ENCODE measurements at regions not wholly inside any gene's neighbourhood (a gene's known extent, or its start where the extent isn't known, plus 50 kb on each side); places are given as distances from the start of the nearest gene placed in this dataset.

- Histone ChIP-seq H2BK12ac (ENCODE audit: insufficient read length, low read depth, low read length) (no peak overlapping the region), H2BK20ac (ENCODE audit: low read depth, low read length, poor library complexity, severe bottlenecking) (no peak overlapping the region), H4K8ac (replicated peaks; ENCODE audit: insufficient read length, low read depth, low read length) (no peak overlapping the region), H3K79me1 (ENCODE audit: insufficient read depth, low read depth, low read length, poor library complexity, severe bottlenecking) (no peaks in the 10 kb centered on the region), H4K5ac (ENCODE audit: insufficient read length, low read depth, low read length) (no peak overlapping the region), H3K27ac (ENCODE audit: insufficient read length, low read depth, low read length) (no peak overlapping the region), H3K18ac (ENCODE audit: insufficient read length, low read depth, low read length) (no peak overlapping the region), H3K79me2 (ENCODE audit: insufficient read depth, low read length) (no peaks in the 10 kb centered on the region), H3K9me3 (ENCODE audit: control insufficient read depth, low read depth, low read length) (no peaks in the 10 kb centered on the region), H3K23ac (ENCODE audit: insufficient read length, low read depth, low read length) (no peak overlapping the region), H3K9ac (ENCODE audit: extremely low read depth, insufficient read length, low read length) (no peak overlapping the region), H3K14ac (ENCODE audit: insufficient read depth, low read length) (no peak overlapping the region), H2BK15ac (ENCODE audit: low read depth, low read length) (no peak overlapping the region), H3K4ac (ENCODE audit: low read depth, low read length) (no peak overlapping the region), H3K27me3 (ENCODE audit: insufficient read depth, low read length) (no peaks in the 10 kb centered on the region), H4K91ac (ENCODE audit: insufficient read length, low read depth, low read length) (no peak overlapping the region), H3K4me1 (ENCODE audit: insufficient read depth, low read length) (no peaks in the 10 kb centered on the region), H3K4me2 (ENCODE audit: insufficient read depth, insufficient read length, low read length) (no peak overlapping the region), H3T11ph (ENCODE audit: low read length) (no peak overlapping the region), H2AFZ (ENCODE audit: low read length) (no peak overlapping the region), H4K20me1 (ENCODE audit: control insufficient read depth, insufficient read depth, insufficient read length) (no peaks in the 10 kb centered on the region), H2AK5ac (ENCODE audit: insufficient read length, low read length) (no peak overlapping the region), H3K56ac (ENCODE audit: insufficient read length, low read depth, low read length) (no peak overlapping the region), H2BK120ac (ENCODE audit: low read depth, low read length, poor library complexity, severe bottlenecking) (no peak overlapping the region), H2BK5ac (ENCODE audit: insufficient read length, low read length) (no peak overlapping the region), H3K23me2 (ENCODE audit: insufficient read length, low read depth, low read length, poor library complexity, severe bottlenecking) (no peaks in the 10 kb centered on the region)
- Mint-ChIP-seq H3K9me3 (no peaks in the 10 kb centered on the region), H3K4me3 (no peak overlapping the region), H3K27ac (no peak overlapping the region), H3K36me3 (ENCODE audit: insufficient read depth in 1 of 3, low read depth in 3 of 3) (no peaks in the 10 kb centered on the region), H3K4me1 (peaks cover 0 to 3% of the 10 kb centered on the region in 2 experiments; a peak in 1 of 4 replicates), H3K27me3 (ENCODE audit: low read depth) (no peaks in the 10 kb centered on the region)
- no peak for DNase-seq
- TF ChIP-seq, protein P1, sequence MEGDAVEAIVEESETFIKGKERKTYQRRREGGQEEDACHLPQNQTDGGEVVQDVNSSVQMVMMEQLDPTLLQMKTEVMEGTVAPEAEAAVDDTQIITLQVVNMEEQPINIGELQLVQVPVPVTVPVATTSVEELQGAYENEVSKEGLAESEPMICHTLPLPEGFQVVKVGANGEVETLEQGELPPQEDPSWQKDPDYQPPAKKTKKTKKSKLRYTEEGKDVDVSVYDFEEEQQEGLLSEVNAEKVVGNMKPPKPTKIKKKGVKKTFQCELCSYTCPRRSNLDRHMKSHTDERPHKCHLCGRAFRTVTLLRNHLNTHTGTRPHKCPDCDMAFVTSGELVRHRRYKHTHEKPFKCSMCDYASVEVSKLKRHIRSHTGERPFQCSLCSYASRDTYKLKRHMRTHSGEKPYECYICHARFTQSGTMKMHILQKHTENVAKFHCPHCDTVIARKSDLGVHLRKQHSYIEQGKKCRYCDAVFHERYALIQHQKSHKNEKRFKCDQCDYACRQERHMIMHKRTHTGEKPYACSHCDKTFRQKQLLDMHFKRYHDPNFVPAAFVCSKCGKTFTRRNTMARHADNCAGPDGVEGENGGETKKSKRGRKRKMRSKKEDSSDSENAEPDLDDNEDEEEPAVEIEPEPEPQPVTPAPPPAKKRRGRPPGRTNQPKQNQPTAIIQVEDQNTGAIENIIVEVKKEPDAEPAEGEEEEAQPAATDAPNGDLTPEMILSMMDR (conservative IDR thresholded peaks at IDR 0.05), result no peak
Observed at GRCh38 chr5:98992552-98992951, 63.7 kb upstream of the CHD1 start.
